GF-D8 (cell line): ENCODE measurements at regions not wholly inside any gene's neighbourhood (a gene's known extent, or its start where the extent isn't known, plus 50 kb on each side); places are given as distances from the start of the nearest gene placed in this dataset.

Source experiments
- DNase-seq: peaks from one replicate; lab custom pipeline; 2025; lab: John Stamatoyannopoulos, UW

- DNase-seq = no peak
Measured at GRCh38 chr4:152159773-152160172, 376.1 kb downstream of the FBXW7 start.

GRCh38 chr4:152158225-152158624 is 377.7 kb downstream of the FBXW7 start:
- no peak for DNase-seq

GRCh38 chr4:152157629-152158028 is 378.3 kb downstream of the FBXW7 start:
- DNase-seq = no peak

GRCh38 chr4:152156442-152156841 is 379.4 kb downstream of the FBXW7 start:
- DNase-seq = no peak

DNA sequence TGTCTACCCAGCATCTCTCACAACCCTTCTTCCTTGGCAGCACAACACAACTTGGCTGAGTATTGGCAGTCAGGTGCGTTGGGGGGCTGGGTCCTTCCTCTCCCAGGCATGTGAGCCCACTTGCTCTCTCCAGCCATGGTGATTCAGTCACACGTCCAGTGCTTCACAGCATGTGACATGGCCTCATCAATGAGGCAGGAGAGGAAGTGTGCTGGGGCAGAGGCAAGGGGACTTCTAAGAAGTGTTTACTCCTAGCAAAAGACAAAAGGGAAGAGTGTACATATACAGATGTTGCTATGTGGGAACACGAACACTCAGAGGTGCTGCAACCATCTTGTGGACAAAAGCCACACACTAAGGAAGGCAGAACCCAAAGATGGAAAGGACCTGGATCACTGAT is 380.8 kb downstream of the FBXW7 start:
- DNase-seq = no peak

- DNase-seq = no peak
Measured at GRCh38 chr4:152154433-152154832, 381.5 kb downstream of the FBXW7 start.

DNA sequence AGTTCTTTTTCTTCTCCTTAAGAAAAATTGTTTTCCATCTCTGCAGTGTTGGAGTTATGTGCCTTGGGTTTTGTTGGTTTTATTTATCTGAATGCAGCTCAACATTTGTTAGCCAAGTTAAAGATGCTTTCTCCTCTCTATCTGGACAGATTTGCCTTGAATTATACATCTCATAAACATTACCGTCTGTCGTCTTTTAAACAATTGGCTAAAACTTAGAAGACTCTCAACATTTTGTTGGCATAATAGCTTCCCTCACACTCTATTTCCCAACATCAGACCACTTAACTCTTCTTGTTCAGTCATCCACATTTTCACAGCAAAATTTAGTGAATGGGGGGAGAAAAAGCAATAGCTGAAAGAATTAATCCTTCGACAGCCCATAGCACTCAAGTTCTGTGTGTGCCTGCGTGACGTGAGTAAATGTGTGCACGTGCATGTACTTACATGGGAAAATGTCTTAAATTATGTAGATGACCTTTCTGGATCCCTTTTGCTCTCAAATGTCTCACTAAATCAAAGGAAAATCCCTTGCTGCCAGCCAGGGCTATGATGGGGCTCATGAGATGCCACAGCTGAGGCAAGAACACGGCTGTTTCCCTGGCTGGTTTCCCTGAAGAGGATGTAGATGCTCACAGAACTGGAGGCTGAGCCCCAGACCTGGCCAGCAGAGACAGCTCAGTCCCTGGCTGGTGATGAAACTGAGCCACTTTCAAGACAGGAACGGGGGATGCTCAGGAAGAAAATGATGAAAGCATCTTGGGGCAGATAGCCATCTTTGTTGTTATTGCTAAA is 382.2 kb downstream of the FBXW7 start:
- no peak for DNase-seq

DNA sequence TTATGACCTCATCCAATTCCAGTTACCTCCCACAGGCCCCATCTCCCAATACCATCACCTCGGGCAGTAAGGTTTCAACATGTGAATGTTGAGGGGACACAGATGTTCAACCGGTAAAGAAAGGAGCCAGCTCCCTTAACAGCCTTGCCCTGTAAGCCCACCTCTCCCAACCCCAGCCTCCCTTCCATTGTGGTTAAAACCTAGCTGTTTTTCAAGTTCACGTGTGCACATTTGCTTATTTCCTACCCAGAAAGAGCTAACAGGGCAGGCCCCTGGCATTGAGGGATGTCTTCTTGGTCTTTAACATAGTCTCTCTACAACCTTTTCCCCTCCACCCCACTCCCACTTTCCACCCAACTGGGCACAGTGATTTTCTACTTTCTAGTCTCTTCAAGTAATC is 385.7 kb downstream of the FBXW7 start:
- no peak for DNase-seq

DNA sequence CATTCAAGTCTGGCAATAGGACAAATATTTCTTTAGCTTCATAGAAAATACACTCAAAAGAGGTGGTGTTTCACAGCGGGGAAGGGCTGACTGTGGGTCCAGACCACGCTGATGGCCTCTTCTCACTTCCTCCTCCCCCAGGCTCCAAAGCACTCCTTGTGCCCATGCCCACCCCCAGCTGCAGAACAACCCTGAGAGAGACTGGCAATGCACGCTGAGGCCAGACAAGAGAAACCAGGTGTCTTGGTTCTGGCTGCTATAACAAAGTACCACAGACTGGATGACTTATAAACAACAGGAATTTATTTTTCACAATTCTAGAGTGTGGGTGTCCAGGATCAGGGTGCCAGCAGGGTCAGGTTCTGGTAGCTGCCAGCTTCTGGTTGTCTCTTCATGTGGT is 386.1 kb downstream of the FBXW7 start:
- DNase-seq = no peak

DNA sequence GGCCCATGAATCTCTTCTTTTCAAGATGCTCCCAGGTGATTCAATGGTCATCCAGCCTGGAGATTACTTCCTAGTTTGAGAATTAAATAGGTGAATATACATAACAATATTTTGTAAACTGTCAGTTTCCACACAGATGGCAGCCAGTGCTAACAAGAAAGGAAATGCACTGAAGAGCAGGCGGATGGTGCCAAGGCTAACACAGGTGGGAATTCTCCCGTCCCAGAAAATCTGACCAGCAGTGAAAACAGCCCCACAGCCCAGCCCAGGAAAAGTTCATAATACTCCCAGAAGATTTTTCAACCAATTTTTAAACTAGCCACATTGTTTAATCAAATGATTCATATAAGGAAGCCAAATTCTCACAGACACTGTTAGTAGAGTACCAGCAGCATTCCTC is 387.2 kb upstream of the GATB start:
- no peak for DNase-seq

GRCh38 chr4:152146244-152146643 is 385.4 kb upstream of the GATB start:
- DNase-seq = no peak

GRCh38 chr4:152143806-152144205 is 383.0 kb upstream of the GATB start:
- DNase-seq = no peak

- DNase-seq = no peak
Measured at GRCh38 chr4:152138451-152138850, 377.6 kb upstream of the GATB start.

- no peak for DNase-seq
Measured at GRCh38 chr4:152132776-152133175, 372.0 kb upstream of the GATB start.

GRCh38 chr4:152128356-152128755 is 367.5 kb upstream of the GATB start:
- no peak for DNase-seq

GRCh38 chr4:152126238-152126637 is 365.4 kb upstream of the GATB start:
- DNase-seq = no peak

DNA sequence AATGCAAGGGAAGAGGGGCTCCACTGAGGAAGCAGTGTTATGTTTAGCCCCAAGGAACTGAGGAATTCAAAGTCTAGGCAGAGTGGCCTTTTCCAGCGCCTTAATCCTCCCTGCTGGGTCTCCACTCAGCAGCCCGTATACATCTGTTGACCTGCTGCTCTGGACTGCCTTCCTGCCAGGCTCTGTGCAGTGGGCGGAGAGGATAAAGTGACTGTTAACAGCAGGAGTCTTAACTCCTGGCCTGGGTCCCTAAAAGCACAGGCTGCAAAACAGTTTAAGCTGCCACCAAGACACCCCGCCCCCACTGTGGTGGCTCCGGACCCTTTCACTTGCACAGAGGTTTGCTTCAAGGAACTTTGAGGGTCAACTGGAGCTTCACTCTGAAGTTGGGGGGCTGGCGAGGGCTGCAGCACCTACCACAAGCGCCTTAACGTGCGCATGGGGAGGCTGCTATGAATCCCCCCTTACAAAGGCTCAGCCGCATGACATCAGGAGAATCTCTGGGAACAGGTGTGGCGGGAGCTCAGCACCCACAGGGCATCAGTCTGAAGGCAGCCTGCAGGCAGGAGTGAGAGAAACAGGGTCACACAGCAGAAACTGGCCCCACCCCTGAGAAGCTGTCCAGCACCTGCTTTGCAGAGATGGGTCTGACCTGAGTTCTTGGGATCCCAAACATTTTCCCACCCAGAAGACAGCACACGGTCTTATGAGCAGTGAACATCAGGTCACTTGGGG is 358.2 kb upstream of the GATB start:
- DNase-seq = no peak

DNA sequence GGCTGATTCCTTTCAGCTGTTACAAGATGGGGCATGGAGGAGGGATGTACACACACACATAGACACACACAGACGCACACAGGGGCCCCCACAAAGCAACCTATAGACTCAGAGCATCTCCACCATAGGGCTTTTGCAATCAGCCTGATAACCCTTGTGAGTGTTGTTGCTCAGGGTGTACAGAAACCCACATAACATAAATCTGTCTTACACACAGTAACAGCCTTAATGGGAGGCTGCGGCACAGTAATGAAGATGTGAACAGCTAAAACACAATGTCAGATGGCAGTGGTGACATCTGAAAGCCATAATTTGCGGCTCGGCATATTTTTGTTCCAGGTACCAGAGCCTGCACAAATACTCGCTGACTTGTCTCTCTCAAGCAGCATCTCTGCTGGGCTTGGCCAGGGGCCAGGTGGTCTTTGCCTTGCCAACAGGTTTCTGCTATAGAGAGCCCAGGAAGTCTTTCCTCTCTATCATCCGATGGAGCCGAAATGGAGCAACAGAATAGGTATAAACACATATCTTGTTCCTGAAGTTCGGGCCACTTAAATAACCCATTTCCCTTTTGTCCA is 357.2 kb upstream of the GATB start:
- no peak for DNase-seq

DNA sequence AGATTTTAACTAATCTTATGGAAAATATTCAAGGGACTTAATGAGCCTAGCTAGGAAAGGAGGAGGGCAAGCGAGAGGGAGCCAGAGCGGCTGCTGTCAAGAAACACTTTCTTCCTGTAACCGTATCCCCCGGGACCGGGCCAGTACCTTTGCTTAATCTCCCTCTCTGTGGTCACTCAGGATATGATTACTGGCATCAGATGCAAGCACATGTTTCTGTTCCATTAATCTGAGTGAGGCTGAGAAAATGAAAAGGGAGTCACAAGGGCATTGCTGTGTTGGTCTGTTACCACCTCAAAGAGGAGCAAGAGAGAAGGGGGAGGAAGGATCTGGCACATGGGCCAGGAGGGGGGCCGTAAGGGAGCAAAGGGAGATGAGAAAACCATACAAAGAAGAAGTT is 356.7 kb upstream of the GATB start:
- no peak for DNase-seq

GRCh38 chr4:152117054-152117453 is 356.2 kb upstream of the GATB start:
- DNase-seq = no peak

DNA sequence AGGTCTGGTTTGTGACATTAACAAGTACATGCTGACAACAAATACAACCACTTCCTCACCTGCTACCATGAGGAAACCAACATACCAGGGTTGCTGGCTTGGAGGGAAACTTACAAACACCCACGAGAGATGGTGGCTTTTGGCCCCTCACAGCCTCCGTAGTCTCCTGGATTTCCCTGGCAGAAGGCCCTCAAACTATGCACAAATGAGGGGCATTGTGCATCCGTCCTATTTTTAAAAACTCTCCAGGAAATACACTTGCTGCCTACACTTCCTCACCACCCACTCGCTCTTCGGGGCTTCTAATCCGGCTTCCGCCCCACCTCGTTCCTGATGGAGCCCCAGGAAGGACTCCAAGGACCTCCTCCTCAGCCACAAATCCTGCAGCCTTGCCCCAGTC is 355.0 kb upstream of the GATB start:
- no peak for DNase-seq

DNA sequence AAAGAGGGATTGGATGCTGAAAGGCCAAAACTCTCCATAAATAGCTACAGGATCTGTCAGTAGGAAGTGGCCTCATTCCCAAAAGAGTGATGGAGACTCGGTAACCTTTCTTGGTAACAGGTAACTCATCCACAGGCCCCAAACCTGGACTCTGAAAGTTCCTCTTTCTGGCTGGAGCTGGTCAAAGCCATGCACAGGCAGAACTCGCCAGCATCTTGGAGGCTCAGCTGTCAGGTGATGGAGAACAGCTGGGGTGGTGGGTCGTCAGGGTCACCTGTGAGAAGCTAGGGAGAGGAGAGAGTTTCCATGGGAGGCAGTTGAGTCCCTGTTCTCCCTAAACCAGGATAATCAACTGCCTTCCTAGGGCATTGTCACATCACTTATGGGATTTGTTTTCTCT is 354.3 kb upstream of the GATB start:
- DNase-seq = no peak

DNA sequence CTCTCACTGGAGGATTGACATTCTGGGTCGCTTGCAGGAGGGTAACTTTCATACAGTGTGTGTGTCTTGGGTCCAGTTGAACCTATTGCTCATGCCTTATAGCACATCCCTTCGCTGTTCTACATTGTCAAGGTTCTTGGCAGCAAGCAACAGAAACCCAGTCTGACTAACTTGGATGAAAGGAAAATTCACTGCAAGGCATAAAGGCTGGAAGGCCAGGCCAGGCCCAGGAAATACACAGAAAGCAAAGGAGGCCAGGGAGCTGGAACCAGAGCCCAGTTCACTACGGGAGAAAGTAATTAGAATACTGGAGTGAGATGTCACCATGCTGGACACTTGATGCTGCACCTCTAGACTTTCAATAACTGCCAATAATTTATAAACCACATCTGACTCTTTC is 353.8 kb upstream of the GATB start:
- DNase-seq = no peak
